Endothelial cell (in vitro differentiated cells): ENCODE measurements at regions not wholly inside any gene's neighbourhood (a gene's known extent, or its start where the extent isn't known, plus 50 kb on each side); places are given as distances from the start of the nearest gene placed in this dataset.

Experiments used
- DNase-seq: peaks from one replicate; pipeline ENCODE4 v3.0.0; 2021; ENCODE audit warnings: low spot score
- H3K27ac Mint-ChIP-seq: one replicate; pipeline ENCODE4 v1.8.0; 2021; ENCODE audit warnings: mixed read lengths, inconsistent platforms; ENCODE audit not compliant: unreplicated experiment
- H3K27me3 Mint-ChIP-seq: one replicate; pipeline ENCODE4 v1.8.0; 2021; ENCODE audit warnings: mild to moderate bottlenecking, moderate library complexity, mixed read lengths, inconsistent platforms; ENCODE audit not compliant: unreplicated experiment
- H3K36me3 Mint-ChIP-seq: one replicate; pipeline ENCODE4 v1.8.0; 2021; ENCODE audit warnings: mild to moderate bottlenecking, low read depth, mixed read lengths, inconsistent platforms; ENCODE audit not compliant: unreplicated experiment
- H3K4me1 Mint-ChIP-seq: one replicate; pipeline ENCODE4 v1.8.0; 2021; ENCODE audit warnings: mild to moderate bottlenecking, mixed read lengths, inconsistent platforms; ENCODE audit not compliant: unreplicated experiment
- H3K4me3 Mint-ChIP-seq: one replicate; pipeline ENCODE4 v1.8.0; 2021; ENCODE audit warnings: mild to moderate bottlenecking, mixed read lengths, inconsistent platforms; ENCODE audit not compliant: unreplicated experiment
- H3K9me3 Mint-ChIP-seq: one replicate; pipeline ENCODE4 v1.8.0; 2021; ENCODE audit warnings: mixed read lengths, inconsistent platforms; ENCODE audit not compliant: unreplicated experiment
- TF ChIP-seq, protein P1 (sequence below): fragments of 200-600 bp; sonication (generic); IDR thresholded peaks from one replicate; pipeline ENCODE4 v1.5.0; 2021; ENCODE audit warnings: antibody characterized with exemption; ENCODE audit not compliant: unreplicated experiment

DNA sequence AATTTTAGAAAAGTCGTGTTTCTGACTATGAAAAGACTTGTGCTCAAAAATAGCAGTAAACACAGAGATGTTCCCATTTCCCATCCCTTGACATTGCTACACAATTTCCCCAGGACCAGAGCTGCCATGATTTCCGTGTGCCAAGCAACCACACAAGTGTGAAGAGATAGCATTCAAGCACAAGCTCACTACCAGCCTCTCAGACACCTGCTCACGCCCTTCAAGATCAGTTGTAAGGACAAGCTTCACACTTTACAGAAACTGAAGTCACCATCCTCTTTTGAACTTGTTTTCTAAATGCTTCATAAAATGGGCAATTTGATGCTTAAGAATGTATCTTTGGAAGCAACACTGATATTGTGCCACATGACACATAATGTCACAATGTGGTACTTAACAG is 333.1 kb downstream of the CAAP1 start:
- no peaks in the 10 kb centered on the region for H3K4me1 Mint-ChIP-seq
- H3K9me3 Mint-ChIP-seq, result no peaks in the 10 kb centered on the region
- H3K36me3 Mint-ChIP-seq, result no peaks in the 10 kb centered on the region
- DNase-seq, result no peak
- no peak overlapping the region for H3K4me3 Mint-ChIP-seq
- no peak overlapping the region for H3K27ac Mint-ChIP-seq
- H3K27me3 Mint-ChIP-seq, result peaks cover 3% of the 10 kb centered on the region
- TF ChIP-seq, protein P1, sequence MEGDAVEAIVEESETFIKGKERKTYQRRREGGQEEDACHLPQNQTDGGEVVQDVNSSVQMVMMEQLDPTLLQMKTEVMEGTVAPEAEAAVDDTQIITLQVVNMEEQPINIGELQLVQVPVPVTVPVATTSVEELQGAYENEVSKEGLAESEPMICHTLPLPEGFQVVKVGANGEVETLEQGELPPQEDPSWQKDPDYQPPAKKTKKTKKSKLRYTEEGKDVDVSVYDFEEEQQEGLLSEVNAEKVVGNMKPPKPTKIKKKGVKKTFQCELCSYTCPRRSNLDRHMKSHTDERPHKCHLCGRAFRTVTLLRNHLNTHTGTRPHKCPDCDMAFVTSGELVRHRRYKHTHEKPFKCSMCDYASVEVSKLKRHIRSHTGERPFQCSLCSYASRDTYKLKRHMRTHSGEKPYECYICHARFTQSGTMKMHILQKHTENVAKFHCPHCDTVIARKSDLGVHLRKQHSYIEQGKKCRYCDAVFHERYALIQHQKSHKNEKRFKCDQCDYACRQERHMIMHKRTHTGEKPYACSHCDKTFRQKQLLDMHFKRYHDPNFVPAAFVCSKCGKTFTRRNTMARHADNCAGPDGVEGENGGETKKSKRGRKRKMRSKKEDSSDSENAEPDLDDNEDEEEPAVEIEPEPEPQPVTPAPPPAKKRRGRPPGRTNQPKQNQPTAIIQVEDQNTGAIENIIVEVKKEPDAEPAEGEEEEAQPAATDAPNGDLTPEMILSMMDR, result no peak

DNA sequence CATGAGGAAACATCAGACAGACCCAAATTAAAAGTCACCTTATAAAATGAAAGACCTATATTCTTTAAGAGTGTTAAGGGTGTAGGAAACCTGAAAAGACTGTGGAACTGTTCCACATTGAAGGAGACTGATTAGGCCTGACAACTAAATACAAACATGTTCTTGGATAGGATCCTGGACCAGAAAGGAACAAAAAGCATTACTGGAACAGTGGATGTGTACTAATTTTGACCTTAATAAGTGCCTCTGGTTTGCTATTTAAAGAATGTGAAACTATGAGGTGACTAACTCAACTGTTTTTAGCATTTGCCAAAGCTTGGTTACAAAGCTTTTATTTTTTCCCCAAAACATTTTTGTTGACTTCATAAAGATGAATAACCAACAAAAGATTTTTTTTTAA is 340.6 kb downstream of the CAAP1 start:
- no peak overlapping the region for H3K27ac Mint-ChIP-seq
- TF ChIP-seq, protein P1, result no peak
- no peak overlapping the region for H3K4me3 Mint-ChIP-seq
- no peaks in the 10 kb centered on the region for H3K36me3 Mint-ChIP-seq
- no peaks in the 10 kb centered on the region for H3K27me3 Mint-ChIP-seq
- H3K9me3 Mint-ChIP-seq, result no peaks in the 10 kb centered on the region
- H3K4me1 Mint-ChIP-seq, result no peaks in the 10 kb centered on the region
- no peak for DNase-seq

DNA sequence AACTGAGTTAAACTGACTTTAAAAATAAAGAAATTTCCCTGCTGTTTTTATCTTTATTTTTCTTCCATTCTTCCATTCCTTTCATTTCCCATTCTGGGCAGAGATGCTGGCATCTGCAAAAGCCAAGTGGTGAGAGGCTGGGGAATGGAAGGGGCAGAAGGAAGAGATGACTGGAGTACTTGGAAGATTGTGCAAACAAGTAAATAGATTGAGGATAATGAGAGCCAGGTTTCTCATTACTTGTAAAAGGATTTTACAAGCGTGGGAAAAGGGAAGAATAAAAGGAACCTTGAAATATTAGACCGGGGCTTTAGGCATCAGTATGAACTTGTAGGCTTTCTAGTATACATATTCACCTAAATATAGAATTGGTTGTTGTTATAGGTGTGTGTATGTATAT is 341.2 kb downstream of the CAAP1 start:
- TF ChIP-seq, protein P1, result no peak
- H3K4me3 Mint-ChIP-seq, result no peak overlapping the region
- H3K27me3 Mint-ChIP-seq, result no peaks in the 10 kb centered on the region
- no peak for DNase-seq
- H3K36me3 Mint-ChIP-seq, result no peaks in the 10 kb centered on the region
- H3K27ac Mint-ChIP-seq, result no peak overlapping the region
- no peaks in the 10 kb centered on the region for H3K4me1 Mint-ChIP-seq
- H3K9me3 Mint-ChIP-seq, result no peaks in the 10 kb centered on the region

DNA sequence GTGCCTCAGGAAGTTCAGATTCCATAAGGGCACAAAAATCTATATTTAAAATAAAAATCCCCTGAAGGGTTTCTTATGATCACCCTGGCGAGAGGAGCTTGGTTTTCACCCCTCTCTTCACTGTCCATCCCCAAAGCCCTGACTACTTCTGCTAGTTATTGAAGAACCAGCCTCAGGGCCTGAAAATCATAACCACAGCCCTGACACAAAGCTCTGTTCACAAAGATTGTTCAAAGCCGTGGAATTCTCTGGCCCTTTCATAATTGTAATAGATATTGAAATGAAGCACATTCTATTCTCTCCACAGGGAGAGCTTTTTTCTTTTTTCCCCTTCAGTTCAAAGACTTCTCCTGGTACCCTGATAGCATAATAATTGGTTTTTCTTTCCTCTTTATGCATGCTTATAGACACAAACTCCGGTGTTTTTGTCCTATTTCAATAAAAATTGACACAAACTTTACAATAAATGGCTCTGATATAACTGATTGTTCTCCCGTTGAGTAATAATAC is 343.8 kb downstream of the CAAP1 start:
- TF ChIP-seq, protein P1, result no peak
- DNase-seq, result no peak
- Mint-ChIP-seq H3K36me3 (no peaks in the 10 kb centered on the region), H3K4me1 (no peaks in the 10 kb centered on the region), H3K27me3 (no peaks in the 10 kb centered on the region), H3K27ac (no peak overlapping the region), H3K9me3 (no peaks in the 10 kb centered on the region), H3K4me3 (no peak overlapping the region)

DNA sequence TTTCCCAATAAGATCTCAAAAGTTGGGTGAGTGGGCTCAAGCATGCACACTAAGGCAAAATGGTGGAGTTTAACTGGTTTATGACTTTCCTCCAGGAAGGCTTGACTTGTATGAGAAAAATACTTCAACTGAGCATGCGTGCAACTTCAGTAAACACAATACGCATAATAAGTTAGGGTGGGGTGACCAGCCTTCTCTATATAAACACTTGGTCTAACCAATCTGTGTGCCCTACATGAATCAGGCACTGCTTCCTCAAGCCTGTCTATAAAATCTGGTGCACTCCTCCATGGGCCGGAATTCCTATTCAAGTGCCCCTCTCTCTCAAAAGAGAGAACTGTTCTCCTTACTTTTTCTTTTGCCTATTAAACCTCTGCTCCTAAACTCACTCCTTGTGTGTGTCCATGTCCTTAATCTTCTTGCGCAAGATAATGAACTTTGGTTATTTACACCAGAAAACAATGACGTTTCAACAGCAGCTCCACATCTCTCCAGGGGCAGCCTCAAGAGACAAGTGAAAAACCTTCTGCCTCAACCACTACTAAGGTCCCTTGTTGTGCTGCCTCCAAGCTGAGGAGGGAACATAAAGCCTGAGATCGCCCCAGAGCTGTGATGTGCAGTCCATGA is 352.6 kb downstream of the CAAP1 start:
- Mint-ChIP-seq H3K36me3 (no peaks in the 10 kb centered on the region), H3K4me3 (no peak overlapping the region), H3K27ac (no peak overlapping the region), H3K9me3 (no peaks in the 10 kb centered on the region), H3K4me1 (peaks cover 9% of the 10 kb centered on the region), H3K27me3 (no peaks in the 10 kb centered on the region)
- TF ChIP-seq, protein P1, result no peak
- no peak for DNase-seq
